ENCODE measurements at regions not wholly inside any gene's neighbourhood (a gene's known extent, or its start where the extent isn't known, plus 50 kb on each side); places are given as distances from the start of the nearest gene placed in this dataset.

DNA sequence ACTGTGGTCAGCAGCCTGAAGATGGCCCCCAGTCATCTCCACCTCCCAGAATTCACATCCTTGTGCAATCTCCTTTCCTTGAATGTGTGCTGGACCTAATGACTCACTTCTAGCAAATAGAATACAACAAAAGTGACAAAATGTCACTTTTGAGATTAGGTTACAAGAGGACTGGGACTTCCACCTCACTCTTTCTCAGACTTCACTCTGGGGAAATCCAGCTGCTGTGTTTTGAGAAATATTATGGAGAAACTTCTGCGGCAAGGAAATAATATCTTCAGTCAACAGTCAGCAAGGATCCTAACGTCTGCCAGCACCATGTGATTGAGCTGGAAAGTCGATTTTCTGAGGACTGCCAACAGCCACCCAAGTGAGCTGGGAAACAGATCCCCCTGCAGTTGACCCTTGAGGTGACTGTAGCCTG is 70.5 kb upstream of the GADD45A start:
- Histone ChIP-seq H3K4me3 (no peak overlapping the region), H3K9me3 (no peaks in the 10 kb centered on the region), H3K27ac (peak overlapping the region; percentile 20), H3K4me1 (peaks cover 62% of the 10 kb centered on the region), H3K27me3 (no peaks in the 10 kb centered on the region), H3K36me3 (no peaks in the 10 kb centered on the region)
- peak; percentile 52 to 89 for DNase-seq (ENCODE audit: extremely low spot score in 2 of 2)
- TF ChIP-seq POLR2AphosphoS5 (IDR thresholded peaks at IDR 0.05; ENCODE audit: insufficient read depth in 1 of 2, low read depth in 1 of 2), result no peak
- no peak for TF ChIP-seq POLR2A (IDR thresholded peaks at IDR 0.05)
- TF ChIP-seq CTCF (IDR thresholded peaks at IDR 0.05), result no peak
- intact Hi-C loops (cut with DNase I), result loop anchor here (10.0 kb wide), 1 partner anchor 70 kb away; the partner anchor contains the start of gene GADD45A

DNA sequence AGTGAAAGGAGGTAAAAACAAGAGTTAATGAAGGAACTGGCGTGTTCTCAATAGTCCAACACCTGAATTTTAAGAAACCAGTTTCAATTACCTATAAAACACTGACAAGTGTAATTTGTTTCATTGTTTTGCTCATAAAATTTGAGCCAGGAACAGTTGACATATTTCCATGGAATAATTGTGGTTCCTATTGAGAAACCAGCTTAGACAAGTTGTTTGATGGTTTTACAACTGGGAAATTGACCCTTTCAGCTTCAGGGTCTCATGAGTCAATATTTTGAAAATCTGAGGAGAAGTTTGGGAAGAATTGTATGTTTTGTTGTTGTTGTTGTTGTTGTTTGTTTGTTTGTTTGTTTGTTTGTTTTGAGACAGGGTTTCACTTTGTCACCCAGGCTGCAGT is 69.1 kb upstream of the GADD45A start:
- Histone ChIP-seq H3K4me3 (no peak overlapping the region), H3K4me1 (peaks cover 67% of the 10 kb centered on the region), H3K27me3 (no peaks in the 10 kb centered on the region), H3K27ac (peak overlapping the region; percentile 68), H3K36me3 (no peaks in the 10 kb centered on the region), H3K9me3 (no peaks in the 10 kb centered on the region)
- TF ChIP-seq CTCF (IDR thresholded peaks at IDR 0.05) (no peak), POLR2AphosphoS5 (IDR thresholded peaks at IDR 0.05; ENCODE audit: insufficient read depth in 1 of 2, low read depth in 1 of 2) (no peak), POLR2A (IDR thresholded peaks at IDR 0.05) (no peak)
- intact Hi-C loops (cut with DNase I), result loop anchor here (10.0 kb wide), 1 partner anchor 69 kb away; the partner anchor contains the start of gene GADD45A
- DNase-seq (ENCODE audit: extremely low spot score in 2 of 2), result no peak

- H3K9me3 ChIP-seq, result no peaks in the 10 kb centered on the region
- H3K4me1 ChIP-seq, result peaks cover 67% of the 10 kb centered on the region
- TF ChIP-seq CTCF (IDR thresholded peaks at IDR 0.05) (no peak), POLR2A (IDR thresholded peaks at IDR 0.05) (no peak), POLR2AphosphoS5 (IDR thresholded peaks at IDR 0.05; ENCODE audit: insufficient read depth in 1 of 2, low read depth in 1 of 2) (no peak)
- intact Hi-C loops (cut with DNase I), result loop anchor here (10.0 kb wide), 1 partner anchor 68 kb away; the partner anchor contains the start of gene GADD45A
- peak overlapping the region; percentile 68 for H3K27ac ChIP-seq
- no peaks in the 10 kb centered on the region for H3K27me3 ChIP-seq
- H3K36me3 ChIP-seq, result no peaks in the 10 kb centered on the region
- no peak for DNase-seq (ENCODE audit: extremely low spot score in 2 of 2)
- H3K4me3 ChIP-seq, result no peak overlapping the region
Observed at GRCh38 chr1:67616394-67616985, 68.5 kb upstream of the GADD45A start.

DNA sequence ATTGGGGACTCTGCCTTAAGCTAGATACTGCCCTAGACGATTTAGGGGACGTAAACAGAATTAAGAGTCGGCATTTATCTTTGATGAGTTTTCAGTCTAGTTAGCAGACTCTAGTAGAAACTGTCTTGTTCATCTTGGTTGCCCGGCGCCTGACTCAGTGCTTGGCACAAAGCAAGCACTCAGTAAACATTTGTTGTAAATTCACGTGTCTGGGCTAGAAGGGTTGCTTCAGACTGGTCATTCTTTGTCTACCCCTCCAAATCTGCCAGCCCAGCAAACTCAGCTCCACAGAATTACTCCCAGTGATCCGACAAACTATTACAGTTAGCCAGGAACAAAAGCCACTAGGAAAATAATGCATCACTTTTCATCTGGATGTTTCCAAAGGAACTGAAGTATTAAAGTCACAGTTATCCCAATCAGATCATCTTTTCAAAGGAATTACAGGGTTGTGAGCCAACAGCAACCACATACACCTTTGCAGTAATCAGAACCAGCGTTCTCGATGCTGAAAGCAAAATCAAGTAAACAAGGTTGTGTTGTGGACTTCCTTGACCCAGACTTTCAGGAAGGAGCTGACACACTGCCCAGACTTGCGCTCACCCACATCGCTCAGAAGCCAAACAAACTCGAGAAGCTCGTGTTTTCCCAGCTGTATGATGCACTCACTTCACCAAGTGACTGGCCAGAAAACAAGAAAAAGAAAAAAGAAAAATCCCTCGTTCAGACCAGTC is 66.5 kb upstream of the GADD45A start:
- no peaks in the 10 kb centered on the region for H3K27me3 ChIP-seq
- H3K27ac ChIP-seq, result peak overlapping the region; percentile 66
- peak overlapping the region in 1 of 2 donors; percentile 31 for H3K4me3 ChIP-seq
- H3K4me1 ChIP-seq, result peaks cover 57% of the 10 kb centered on the region
- H3K36me3 ChIP-seq, result no peaks in the 10 kb centered on the region
- H3K9me3 ChIP-seq, result no peaks in the 10 kb centered on the region
- intact Hi-C loops (cut with DNase I), result loop anchor here (10.0 kb wide), 1 partner anchor 66 kb away; the partner anchor contains the start of gene GADD45A
- TF ChIP-seq POLR2AphosphoS5 (IDR thresholded peaks at IDR 0.05; ENCODE audit: insufficient read depth in 1 of 2, low read depth in 1 of 2) (peak in 1 of 2 donors; percentile 18), CTCF (IDR thresholded peaks at IDR 0.05) (no peak), POLR2A (IDR thresholded peaks at IDR 0.05) (no peak)
- DNase-seq (ENCODE audit: extremely low spot score in 2 of 2), result no peak
